ENCODE measurements at regions not wholly inside any gene's neighbourhood (a gene's known extent, or its start where the extent isn't known, plus 50 kb on each side); places are given as distances from the start of the nearest gene placed in this dataset.

DNA sequence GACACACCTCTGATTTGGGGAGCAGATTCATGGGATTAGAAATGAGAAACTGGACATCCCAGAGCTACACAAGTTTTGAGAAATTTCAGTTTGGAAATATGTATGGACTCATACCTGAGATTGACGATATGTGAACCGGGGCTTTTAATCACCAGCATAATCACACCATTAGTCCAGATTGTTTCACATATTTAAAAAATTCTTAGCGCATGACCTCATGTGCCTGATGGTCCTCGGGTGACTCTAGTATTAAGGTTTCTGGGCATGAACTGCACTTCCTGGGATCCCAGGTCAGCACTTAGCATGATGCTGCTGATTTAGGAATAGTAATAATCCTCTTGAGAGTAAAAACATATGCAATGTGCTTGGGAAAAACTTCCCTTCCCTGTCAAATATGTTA, 91.9 kb upstream of the BCOR start:
- no peaks in the 10 kb centered on the region for H4K20me1 ChIP-seq (ENCODE audit: control insufficient read depth, insufficient read depth)
- SMC1A ChIA-PET (ENCODE audit: uncharacterized antibody, unreplicated experiment) = no interaction called here
- FAIRE-seq (no peak), DNase-seq (ENCODE audit: low read depth, low spot score) (no peak), ATAC-seq (no peak)
- BruUV-seq (replicated peaks) = no TSS peak
- POLR2A ChIA-PET = interaction anchor here (0.6 kb wide), 1 partner anchor 9 kb away, joined by 5 read pairs; no protein-coding TSS in a partner anchor
- no peak overlapping the region for H3K27ac ChIP-seq (ENCODE audit: control insufficient read depth, insufficient read depth)
- no peaks in the 10 kb centered on the region for H3K27me3 ChIP-seq (replicated peaks in 1 of 2; ENCODE audit: control insufficient read depth in 2 of 2, insufficient read depth in 2 of 2, low read length in 1 of 2)
- no peaks in the 10 kb centered on the region; the same call in 1 of the 3 replicates for H3K9me3 ChIP-seq (replicated peaks; ENCODE audit: control insufficient read depth, insufficient read depth, low read length)
- no peak overlapping the region for H2AFZ ChIP-seq (ENCODE audit: control insufficient read depth, low read depth, low read length)
- no peaks in the 10 kb centered on the region for H3K79me2 ChIP-seq (ENCODE audit: control insufficient read depth, insufficient read depth, low read length)
- CTCF ChIA-PET = no interaction called here
- RAD21 ChIA-PET (ENCODE audit: unreplicated experiment) = no interaction called here
- in situ Hi-C loops (cut with MboI) = no loop called here
- WGBS (ENCODE audit: insufficient coverage, insufficient replicate concordance, low lambda C conversion rate, missing lambda C conversion rate) = 83% methylated on average over 4 of the region's 4 CpGs
- no peaks in the 10 kb centered on the region for H3K36me3 ChIP-seq (ENCODE audit: control insufficient read depth in 2 of 2, insufficient read depth in 2 of 2, low read length in 1 of 2)
- intact Hi-C loops (cut with micrococcal nuclease; ENCODE audit: unreplicated experiment) = no loop called here
- no peak overlapping the region for H3K4me2 ChIP-seq (ENCODE audit: control insufficient read depth, insufficient read depth)
- H3K4me3 ChIP-seq = no peak overlapping the region
- TF ChIP-seq WRNIP1 (IDR thresholded peaks at IDR 0.05; ENCODE audit: borderline replicate concordance, low read depth, low read length) (no peak), FOXK2 (IDR thresholded peaks at IDR 0.05) (no peak), POLR2AphosphoS5 (IDR thresholded peaks at IDR 0.05; ENCODE audit: low read length) (no peak), KDM1A (IDR thresholded peaks at IDR 0.05; ENCODE audit: borderline replicate concordance) (no peak), NR2F1 (conservative IDR thresholded peaks at IDR 0.05) (no peak), MYB (IDR thresholded peaks at IDR 0.05; ENCODE audit: borderline replicate concordance, low read depth, low read length) (no peak), YBX1 (IDR thresholded peaks at IDR 0.05) (no peak), POLR2A (IDR thresholded peaks at IDR 0.05; ENCODE audit: low read depth, low read length) (no peak), ZNF207 (IDR thresholded peaks at IDR 0.05; ENCODE audit: borderline replicate concordance) (no peak), IRF4 (IDR thresholded peaks at IDR 0.05; ENCODE audit: low read depth, low read length) (no peak), SMARCA5 (IDR thresholded peaks at IDR 0.05) (no peak), YY1 (IDR thresholded peaks at IDR 0.05; ENCODE audit: low read depth, low read length) (no peak)
- TF ChIP-seq, protein P1, sequence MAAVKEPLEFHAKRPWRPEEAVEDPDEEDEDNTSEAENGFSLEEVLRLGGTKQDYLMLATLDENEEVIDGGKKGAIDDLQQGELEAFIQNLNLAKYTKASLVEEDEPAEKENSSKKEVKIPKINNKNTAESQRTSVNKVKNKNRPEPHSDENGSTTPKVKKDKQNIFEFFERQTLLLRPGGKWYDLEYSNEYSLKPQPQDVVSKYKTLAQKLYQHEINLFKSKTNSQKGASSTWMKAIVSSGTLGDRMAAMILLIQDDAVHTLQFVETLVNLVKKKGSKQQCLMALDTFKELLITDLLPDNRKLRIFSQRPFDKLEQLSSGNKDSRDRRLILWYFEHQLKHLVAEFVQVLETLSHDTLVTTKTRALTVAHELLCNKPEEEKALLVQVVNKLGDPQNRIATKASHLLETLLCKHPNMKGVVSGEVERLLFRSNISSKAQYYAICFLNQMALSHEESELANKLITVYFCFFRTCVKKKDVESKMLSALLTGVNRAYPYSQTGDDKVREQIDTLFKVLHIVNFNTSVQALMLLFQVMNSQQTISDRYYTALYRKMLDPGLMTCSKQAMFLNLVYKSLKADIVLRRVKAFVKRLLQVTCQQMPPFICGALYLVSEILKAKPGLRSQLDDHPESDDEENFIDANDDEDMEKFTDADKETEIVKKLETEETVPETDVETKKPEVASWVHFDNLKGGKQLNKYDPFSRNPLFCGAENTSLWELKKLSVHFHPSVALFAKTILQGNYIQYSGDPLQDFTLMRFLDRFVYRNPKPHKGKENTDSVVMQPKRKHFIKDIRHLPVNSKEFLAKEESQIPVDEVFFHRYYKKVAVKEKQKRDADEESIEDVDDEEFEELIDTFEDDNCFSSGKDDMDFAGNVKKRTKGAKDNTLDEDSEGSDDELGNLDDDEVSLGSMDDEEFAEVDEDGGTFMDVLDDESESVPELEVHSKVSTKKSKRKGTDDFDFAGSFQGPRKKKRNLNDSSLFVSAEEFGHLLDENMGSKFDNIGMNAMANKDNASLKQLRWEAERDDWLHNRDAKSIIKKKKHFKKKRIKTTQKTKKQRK (IDR thresholded peaks at IDR 0.05; ENCODE audit: low read depth, low read length) = no peak
- TF ChIP-seq, protein P2, sequence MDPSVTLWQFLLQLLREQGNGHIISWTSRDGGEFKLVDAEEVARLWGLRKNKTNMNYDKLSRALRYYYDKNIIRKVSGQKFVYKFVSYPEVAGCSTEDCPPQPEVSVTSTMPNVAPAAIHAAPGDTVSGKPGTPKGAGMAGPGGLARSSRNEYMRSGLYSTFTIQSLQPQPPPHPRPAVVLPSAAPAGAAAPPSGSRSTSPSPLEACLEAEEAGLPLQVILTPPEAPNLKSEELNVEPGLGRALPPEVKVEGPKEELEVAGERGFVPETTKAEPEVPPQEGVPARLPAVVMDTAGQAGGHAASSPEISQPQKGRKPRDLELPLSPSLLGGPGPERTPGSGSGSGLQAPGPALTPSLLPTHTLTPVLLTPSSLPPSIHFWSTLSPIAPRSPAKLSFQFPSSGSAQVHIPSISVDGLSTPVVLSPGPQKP (IDR thresholded peaks at IDR 0.05; ENCODE audit: low read depth, low read length) = no peak
- TF ChIP-seq, protein P3, sequence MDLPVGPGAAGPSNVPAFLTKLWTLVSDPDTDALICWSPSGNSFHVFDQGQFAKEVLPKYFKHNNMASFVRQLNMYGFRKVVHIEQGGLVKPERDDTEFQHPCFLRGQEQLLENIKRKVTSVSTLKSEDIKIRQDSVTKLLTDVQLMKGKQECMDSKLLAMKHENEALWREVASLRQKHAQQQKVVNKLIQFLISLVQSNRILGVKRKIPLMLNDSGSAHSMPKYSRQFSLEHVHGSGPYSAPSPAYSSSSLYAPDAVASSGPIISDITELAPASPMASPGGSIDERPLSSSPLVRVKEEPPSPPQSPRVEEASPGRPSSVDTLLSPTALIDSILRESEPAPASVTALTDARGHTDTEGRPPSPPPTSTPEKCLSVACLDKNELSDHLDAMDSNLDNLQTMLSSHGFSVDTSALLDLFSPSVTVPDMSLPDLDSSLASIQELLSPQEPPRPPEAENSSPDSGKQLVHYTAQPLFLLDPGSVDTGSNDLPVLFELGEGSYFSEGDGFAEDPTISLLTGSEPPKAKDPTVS (IDR thresholded peaks at IDR 0.05; ENCODE audit: low read depth, low read length) = no peak
- TF ChIP-seq, protein P4, sequence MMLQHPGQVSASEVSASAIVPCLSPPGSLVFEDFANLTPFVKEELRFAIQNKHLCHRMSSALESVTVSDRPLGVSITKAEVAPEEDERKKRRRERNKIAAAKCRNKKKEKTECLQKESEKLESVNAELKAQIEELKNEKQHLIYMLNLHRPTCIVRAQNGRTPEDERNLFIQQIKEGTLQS (IDR thresholded peaks at IDR 0.05; ENCODE audit: borderline replicate concordance, extremely low read depth, low read depth, low read length) = no peak
- no peak overlapping the region for H3K9ac ChIP-seq (ENCODE audit: control insufficient read depth, insufficient read depth, low read length)
- no peaks in the 10 kb centered on the region for H3K4me1 ChIP-seq (ENCODE audit: control insufficient read depth, insufficient read depth, low read length)
